ENCODE measurements at regions not wholly inside any gene's neighbourhood (a gene's known extent, or its start where the extent isn't known, plus 50 kb on each side); places are given as distances from the start of the nearest gene placed in this dataset.

DNA sequence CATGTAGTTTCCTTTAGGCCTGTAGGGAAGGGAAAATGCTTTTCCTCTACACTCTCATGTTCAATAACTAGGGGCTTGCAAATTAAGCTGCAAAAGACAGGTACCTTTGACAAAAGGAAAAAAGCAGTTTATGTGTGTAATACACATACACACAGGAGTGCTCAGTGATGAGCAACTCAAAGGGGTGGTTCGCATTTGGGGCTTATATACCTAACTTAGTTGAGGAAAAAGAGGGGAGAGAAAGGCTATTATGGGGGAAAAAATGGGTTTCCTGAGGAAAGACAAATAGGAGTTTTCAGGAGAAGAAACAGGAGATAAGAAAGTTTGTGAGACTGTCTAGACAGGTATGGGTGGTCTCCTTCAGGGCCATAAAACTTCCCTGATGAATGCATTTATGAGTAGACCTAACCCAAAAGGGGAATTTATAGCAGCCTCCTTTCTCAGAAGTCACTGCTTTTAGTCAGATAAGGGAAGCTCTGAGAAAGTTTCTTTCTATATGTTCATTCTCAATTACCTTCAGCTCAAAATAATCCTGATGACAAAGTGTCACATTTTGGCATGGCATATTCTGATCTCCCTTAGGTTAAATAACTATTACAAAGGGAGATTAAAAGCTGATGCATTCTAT, 55.2 kb upstream of the EZH2 start:
- TF ChIP-seq, protein P1, sequence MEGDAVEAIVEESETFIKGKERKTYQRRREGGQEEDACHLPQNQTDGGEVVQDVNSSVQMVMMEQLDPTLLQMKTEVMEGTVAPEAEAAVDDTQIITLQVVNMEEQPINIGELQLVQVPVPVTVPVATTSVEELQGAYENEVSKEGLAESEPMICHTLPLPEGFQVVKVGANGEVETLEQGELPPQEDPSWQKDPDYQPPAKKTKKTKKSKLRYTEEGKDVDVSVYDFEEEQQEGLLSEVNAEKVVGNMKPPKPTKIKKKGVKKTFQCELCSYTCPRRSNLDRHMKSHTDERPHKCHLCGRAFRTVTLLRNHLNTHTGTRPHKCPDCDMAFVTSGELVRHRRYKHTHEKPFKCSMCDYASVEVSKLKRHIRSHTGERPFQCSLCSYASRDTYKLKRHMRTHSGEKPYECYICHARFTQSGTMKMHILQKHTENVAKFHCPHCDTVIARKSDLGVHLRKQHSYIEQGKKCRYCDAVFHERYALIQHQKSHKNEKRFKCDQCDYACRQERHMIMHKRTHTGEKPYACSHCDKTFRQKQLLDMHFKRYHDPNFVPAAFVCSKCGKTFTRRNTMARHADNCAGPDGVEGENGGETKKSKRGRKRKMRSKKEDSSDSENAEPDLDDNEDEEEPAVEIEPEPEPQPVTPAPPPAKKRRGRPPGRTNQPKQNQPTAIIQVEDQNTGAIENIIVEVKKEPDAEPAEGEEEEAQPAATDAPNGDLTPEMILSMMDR (optimal IDR thresholded peaks at IDR 0.05 in 1 of 3, IDR thresholded peaks at IDR 0.05 in 1 of 3, conservative IDR thresholded peaks at IDR 0.05 in 1 of 3; ENCODE audit: extremely low read depth in 1 of 3, insufficient read depth in 2 of 3, low read length in 3 of 3): no peak
- TF ChIP-seq EZH2 (IDR thresholded peaks at IDR 0.05; ENCODE audit: low read length): no peak
- H3K4me1 ChIP-seq (ENCODE audit: control insufficient read depth, extremely low read depth, insufficient read depth, low read length): peaks cover 8% of the 10 kb centered on the region
- FAIRE-seq (no peak), DNase-seq (ENCODE audit: low read depth, low spot score) (no peak)
- H3K9me1 ChIP-seq (ENCODE audit: control insufficient read depth, extremely low read depth, insufficient read depth, low read length): no peaks in the 10 kb centered on the region
- H4K20me1 ChIP-seq (ENCODE audit: control insufficient read depth, extremely low read depth, insufficient read depth, low read length): no peaks in the 10 kb centered on the region
- H3K36me3 ChIP-seq (ENCODE audit: control insufficient read depth in 2 of 2, extremely low read depth in 1 of 2, insufficient read depth in 2 of 2, low read length in 2 of 2): no peaks in the 10 kb centered on the region
- H3K4me2 ChIP-seq (ENCODE audit: control insufficient read depth, extremely low read depth, insufficient read depth, low read depth, low read length): peak overlapping the region; percentile 16
- H3K79me2 ChIP-seq (ENCODE audit: control insufficient read depth, insufficient read depth, low read length): no peaks in the 10 kb centered on the region
- dilution Hi-C loops (cut with MboI; ENCODE audit: extremely low pct_ligation_motif_present, low sequenced_read_pairs): no loop called here
- H3K9me3 ChIP-seq (ENCODE audit: control insufficient read depth, low read depth, low read length): no peaks in the 10 kb centered on the region
- no peaks in the 10 kb centered on the region for H3K27me3 ChIP-seq (ENCODE audit: control insufficient read depth, extremely low read depth, insufficient read depth, low read length)
- no peak overlapping the region for H3K9ac ChIP-seq (ENCODE audit: control insufficient read depth, extremely low read depth, insufficient read depth, low read length)
- H3K27ac ChIP-seq (ENCODE audit: control insufficient read depth, insufficient read depth, low read length): no peak overlapping the region
- no peak overlapping the region for H2AFZ ChIP-seq (ENCODE audit: control insufficient read depth, low read length)
- H3K4me3 ChIP-seq (ENCODE audit: control insufficient read depth in 2 of 3, extremely low read depth in 1 of 3, insufficient read depth in 2 of 3, low read depth in 1 of 3, low read length in 3 of 3): no peak overlapping the region

DNA sequence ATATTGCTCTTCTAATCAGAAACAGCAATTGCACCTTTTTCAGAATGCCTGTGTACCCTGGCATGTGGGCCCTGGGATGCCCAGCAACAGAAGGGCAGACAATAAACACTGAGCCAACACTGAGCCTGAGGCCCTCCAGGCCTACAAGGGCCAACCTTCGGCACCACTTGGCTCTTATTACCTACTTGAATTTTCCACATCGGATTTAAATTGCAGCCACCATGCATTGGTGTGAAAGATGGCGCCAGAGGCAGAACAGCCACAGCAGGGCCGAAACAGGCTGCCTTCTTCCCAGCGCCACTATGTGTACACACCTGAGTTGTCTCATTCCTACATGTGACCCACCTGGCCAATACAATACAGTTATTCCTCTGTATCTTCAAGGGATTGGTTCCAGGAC, 51.4 kb upstream of the EZH2 start:
- Histone ChIP-seq H4K20me1 (ENCODE audit: control insufficient read depth, extremely low read depth, insufficient read depth, low read length) (no peaks in the 10 kb centered on the region), H3K4me3 (ENCODE audit: control insufficient read depth in 2 of 3, extremely low read depth in 1 of 3, insufficient read depth in 2 of 3, low read depth in 1 of 3, low read length in 3 of 3) (no peak overlapping the region), H3K4me1 (ENCODE audit: control insufficient read depth, extremely low read depth, insufficient read depth, low read length) (peaks cover 4% of the 10 kb centered on the region), H3K36me3 (ENCODE audit: control insufficient read depth in 2 of 2, extremely low read depth in 1 of 2, insufficient read depth in 2 of 2, low read length in 2 of 2) (no peaks in the 10 kb centered on the region), H3K79me2 (ENCODE audit: control insufficient read depth, insufficient read depth, low read length) (no peaks in the 10 kb centered on the region), H2AFZ (ENCODE audit: control insufficient read depth, low read length) (no peak overlapping the region), H3K4me2 (ENCODE audit: control insufficient read depth, extremely low read depth, insufficient read depth, low read depth, low read length) (no peak overlapping the region), H3K27ac (ENCODE audit: control insufficient read depth, insufficient read depth, low read length) (no peak overlapping the region), H3K9me3 (ENCODE audit: control insufficient read depth, low read depth, low read length) (no peaks in the 10 kb centered on the region), H3K27me3 (ENCODE audit: control insufficient read depth, extremely low read depth, insufficient read depth, low read length) (no peaks in the 10 kb centered on the region), H3K9me1 (ENCODE audit: control insufficient read depth, extremely low read depth, insufficient read depth, low read length) (no peaks in the 10 kb centered on the region), H3K9ac (ENCODE audit: control insufficient read depth, extremely low read depth, insufficient read depth, low read length) (no peak overlapping the region)
- dilution Hi-C loops (cut with MboI; ENCODE audit: extremely low pct_ligation_motif_present, low sequenced_read_pairs): no loop called here
- TF ChIP-seq EZH2 (IDR thresholded peaks at IDR 0.05; ENCODE audit: low read length): no peak
- TF ChIP-seq, protein P1 (optimal IDR thresholded peaks at IDR 0.05 in 1 of 3, IDR thresholded peaks at IDR 0.05 in 1 of 3, conservative IDR thresholded peaks at IDR 0.05 in 1 of 3; ENCODE audit: extremely low read depth in 1 of 3, insufficient read depth in 2 of 3, low read length in 3 of 3): no peak
- no peak for FAIRE-seq
- DNase-seq (ENCODE audit: low read depth, low spot score): no peak
